ENCODE measurements at regions not wholly inside any gene's neighbourhood (a gene's known extent, or its start where the extent isn't known, plus 50 kb on each side); places are given as distances from the start of the nearest gene placed in this dataset.

- H3K36me3 ChIP-seq = no peaks in the 10 kb centered on the region
- H3K4me3 ChIP-seq = no peak overlapping the region
- H3K27me3 ChIP-seq = no peaks in the 10 kb centered on the region
- DNase-seq = no peak
- TF ChIP-seq POLR2A (IDR thresholded peaks at IDR 0.05) (no peak), EP300 (IDR thresholded peaks at IDR 0.05) (no peak), CTCF (IDR thresholded peaks at IDR 0.05) (no peak)
- H3K9me3 ChIP-seq = no peaks in the 10 kb centered on the region
- intact Hi-C loops (cut with DNase I) = no loop called here
- H3K27ac ChIP-seq = no peak overlapping the region
- no peaks in the 10 kb centered on the region for H3K4me1 ChIP-seq (ENCODE audit: insufficient read depth)
Observed at GRCh38 chr15:96762566-96762965, 432.1 kb downstream of the NR2F2 start.

- no peak overlapping the region for H3K27ac ChIP-seq
- intact Hi-C loops (cut with DNase I) = no loop called here
- TF ChIP-seq POLR2A (IDR thresholded peaks at IDR 0.05) (no peak), CTCF (IDR thresholded peaks at IDR 0.05) (no peak), EP300 (IDR thresholded peaks at IDR 0.05) (no peak)
- no peaks in the 10 kb centered on the region for H3K9me3 ChIP-seq
- H3K27me3 ChIP-seq = no peaks in the 10 kb centered on the region
- no peak for DNase-seq
- WGBS, 3 donors = 89 to 93% (median 92%) methylated on average over 24 of the region's 24 CpGs
- H3K4me1 ChIP-seq (ENCODE audit: insufficient read depth) = no peaks in the 10 kb centered on the region
- no peak overlapping the region for H3K4me3 ChIP-seq
- no peaks in the 10 kb centered on the region for H3K36me3 ChIP-seq
Observed at GRCh38 chr15:96764501-96764900, 434.0 kb downstream of the NR2F2 start.

GRCh38 chr15:96764946-96765345, 434.4 kb downstream of the NR2F2 start:
- no peaks in the 10 kb centered on the region for H3K27me3 ChIP-seq
- H3K4me3 ChIP-seq = no peak overlapping the region
- no peak for TF ChIP-seq EP300 (IDR thresholded peaks at IDR 0.05)
- no peak for TF ChIP-seq CTCF (IDR thresholded peaks at IDR 0.05)
- TF ChIP-seq POLR2A (IDR thresholded peaks at IDR 0.05) = no peak
- no peaks in the 10 kb centered on the region for H3K4me1 ChIP-seq (ENCODE audit: insufficient read depth)
- WGBS, 3 donors = 87 to 93% (median 88%) methylated on average over 8 of the region's 8 CpGs
- no peak overlapping the region for H3K27ac ChIP-seq
- H3K36me3 ChIP-seq = no peaks in the 10 kb centered on the region
- intact Hi-C loops (cut with DNase I) = no loop called here
- DNase-seq = no peak
- H3K9me3 ChIP-seq = no peaks in the 10 kb centered on the region

- no peak overlapping the region for H3K27ac ChIP-seq
- TF ChIP-seq CTCF (IDR thresholded peaks at IDR 0.05) (no peak), EP300 (IDR thresholded peaks at IDR 0.05) (no peak), POLR2A (IDR thresholded peaks at IDR 0.05) (no peak)
- no peaks in the 10 kb centered on the region for H3K36me3 ChIP-seq
- no peaks in the 10 kb centered on the region for H3K27me3 ChIP-seq
- DNase-seq = no peak
- WGBS, 3 donors = 81 to 84% (median 83%) methylated on average over 4 of the region's 4 CpGs
- H3K9me3 ChIP-seq = no peaks in the 10 kb centered on the region
- no peaks in the 10 kb centered on the region for H3K4me1 ChIP-seq (ENCODE audit: insufficient read depth)
- H3K4me3 ChIP-seq = no peak overlapping the region
- intact Hi-C loops (cut with DNase I) = no loop called here
Observed at GRCh38 chr15:96766366-96766765, 435.9 kb downstream of the NR2F2 start.

All from ovary (tissue), 7 donors.